Loucy (cell line): ENCODE measurements at regions not wholly inside any gene's neighbourhood (a gene's known extent, or its start where the extent isn't known, plus 50 kb on each side); places are given as distances from the start of the nearest gene placed in this dataset.

Experiments
- CTCF ChIP-seq: fragments of 200-600 bp; sonication (generic); conservative IDR thresholded peaks from 2 replicates; pipeline ENCODE4 v1.5.1; 2014; ENCODE audit warnings: mild to moderate bottlenecking, antibody characterized with exemption, low read length
- EZH2phosphoT487 ChIP-seq: fragments of 200-600 bp; IDR thresholded peaks from 2 replicates; pipeline ENCODE4 v1.6.1; 2018; ENCODE audit warnings: antibody characterized with exemption, mild to moderate bottlenecking, moderate library complexity, borderline replicate concordance

- TF ChIP-seq CTCF, result no peak
- TF ChIP-seq EZH2phosphoT487, result no peak
Measured at GRCh38 chr5:148887123-148887881, 60.9 kb downstream of the ADRB2 start.
